HG03060 (cell line): ENCODE measurements at regions not wholly inside any gene's neighbourhood (a gene's known extent, or its start where the extent isn't known, plus 50 kb on each side); places are given as distances from the start of the nearest gene placed in this dataset.
"Not testable (repeated sequence)": the region's sequence is repeated elsewhere in the genome, so short reads cannot be mapped to it uniquely, and the experiment has no call there.

Source experiments
- ATAC-seq: cut with Tn5 transposase; IDR thresholded peaks from one replicate; pipeline ENCODE4 v1.9.1; 2021; ENCODE audit warnings: low read depth, moderate number of reproducible peaks; ENCODE audit not compliant: unreplicated experiment

GRCh38 chr10:3662775-3663174 is 122.2 kb downstream of the KLF6 start:
- no peak for ATAC-seq

- no peak for ATAC-seq
Measured at GRCh38 chr10:3661271-3661670, 123.7 kb downstream of the KLF6 start.

GRCh38 chr10:3660753-3661152 is 124.3 kb downstream of the KLF6 start:
- no peak for ATAC-seq

GRCh38 chr10:3659203-3659917 is 125.6 kb downstream of the KLF6 start:
- no peak for ATAC-seq

DNA sequence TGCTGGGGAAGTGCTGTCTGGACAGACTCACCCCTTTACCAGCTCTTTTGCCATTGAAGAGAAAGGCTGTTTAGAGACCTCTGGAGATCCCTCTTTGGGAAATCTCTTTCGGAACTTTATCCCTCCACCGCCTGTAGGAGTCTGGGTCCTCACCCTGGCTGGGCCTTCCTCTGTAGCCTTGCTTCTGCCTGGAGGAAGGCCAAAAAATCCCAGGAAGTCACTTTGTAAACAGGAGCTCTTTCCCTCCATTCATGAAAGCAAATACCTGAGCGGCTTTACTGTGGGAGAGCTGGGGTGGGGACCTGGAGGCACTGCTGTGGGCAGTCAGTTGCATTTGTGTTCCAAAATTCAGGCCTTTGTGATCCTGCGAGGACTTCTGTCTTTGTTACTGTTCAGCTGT is 126.2 kb downstream of the KLF6 start:
- ATAC-seq, result no peak

DNA sequence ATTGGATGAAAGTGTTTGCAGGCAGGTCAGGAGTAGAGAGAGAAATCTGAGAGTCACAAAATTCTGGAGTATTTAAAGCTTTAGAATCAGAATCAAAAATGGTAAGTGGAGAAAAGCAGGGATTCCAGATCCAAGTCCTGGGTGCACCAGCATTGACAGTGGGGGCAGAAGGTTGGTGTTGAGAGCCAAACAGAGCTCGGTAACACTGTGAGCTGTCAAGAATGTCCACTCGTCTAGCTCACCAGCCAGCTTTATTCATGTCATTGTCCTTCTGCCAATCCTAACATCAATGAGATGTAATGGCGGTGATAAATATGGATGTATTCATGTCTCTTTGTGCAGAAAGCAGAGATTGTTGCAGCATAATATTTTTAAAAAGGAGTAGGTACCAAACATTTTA is 128.8 kb downstream of the KLF6 start:
- no peak for ATAC-seq

GRCh38 chr10:3655528-3655927 is 129.5 kb downstream of the KLF6 start:
- no peak for ATAC-seq

GRCh38 chr10:3654980-3655379 is 130.0 kb downstream of the KLF6 start:
- ATAC-seq, result no peak

- no peak for ATAC-seq
Measured at GRCh38 chr10:3654496-3654895, 130.5 kb downstream of the KLF6 start.

- not testable (repeated sequence) for ATAC-seq
Measured at GRCh38 chr10:3653303-3653702, 131.7 kb downstream of the KLF6 start.

GRCh38 chr10:3652886-3653285 is 132.1 kb downstream of the KLF6 start:
- no peak for ATAC-seq

DNA sequence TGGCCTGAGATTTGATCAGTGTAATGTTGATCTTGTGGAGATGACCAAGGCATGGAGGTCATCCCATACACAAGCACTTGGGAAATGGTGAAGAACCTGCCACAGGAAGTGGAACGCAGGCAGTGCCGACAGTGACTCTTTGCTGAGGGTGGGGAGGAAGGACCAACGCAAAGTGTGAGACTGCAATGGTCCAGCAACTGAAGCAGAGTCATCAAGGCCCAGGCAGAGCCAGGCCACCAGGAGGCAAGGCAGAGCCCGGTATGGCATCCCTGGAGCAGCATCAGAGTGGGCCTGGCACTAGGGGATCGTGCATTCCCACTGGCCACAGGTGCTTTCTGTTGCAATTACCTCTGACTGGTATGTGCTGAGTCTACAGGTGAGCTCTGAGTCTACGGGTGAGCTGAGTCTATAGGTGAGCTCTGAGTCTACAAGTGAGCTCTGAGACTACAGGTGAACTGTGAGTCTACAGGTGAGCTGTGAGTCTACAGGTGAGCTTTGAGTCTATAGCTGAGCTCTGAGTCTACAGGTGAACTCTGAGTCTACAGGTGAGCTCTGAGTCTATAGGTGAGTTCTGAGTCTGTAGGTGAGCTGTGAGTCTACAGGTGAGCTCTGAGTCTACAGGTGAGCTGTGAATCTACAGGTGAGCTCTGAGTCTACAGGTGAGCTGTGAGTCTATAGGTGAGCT is 132.9 kb downstream of the KLF6 start:
- no peak for ATAC-seq

GRCh38 chr10:3648576-3648975 is 136.4 kb downstream of the KLF6 start:
- ATAC-seq, result no peak

DNA sequence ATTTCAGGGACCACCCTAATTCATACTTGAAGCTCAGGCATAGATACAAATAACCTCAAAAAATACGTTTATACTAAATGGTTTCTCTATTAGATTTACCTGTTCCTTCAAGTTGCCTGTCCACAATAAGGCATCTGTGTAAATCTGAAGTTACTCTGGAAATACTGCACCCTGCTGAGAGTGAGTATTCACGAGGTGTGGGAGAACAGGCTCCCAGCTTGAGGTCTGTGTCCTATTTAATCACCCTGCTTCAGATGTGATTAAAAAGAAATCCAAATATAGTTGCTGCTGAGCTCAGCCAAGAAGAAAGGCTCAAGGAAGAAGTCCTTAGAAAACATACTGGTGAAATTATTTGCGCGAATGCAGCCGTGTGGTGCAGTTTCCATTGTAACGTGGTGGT is 136.8 kb downstream of the KLF6 start:
- no peak for ATAC-seq

GRCh38 chr10:3647074-3647473 is 137.9 kb downstream of the KLF6 start:
- ATAC-seq, result peak; percentile 82

- ATAC-seq, result no peak
Measured at GRCh38 chr10:3645406-3645805, 139.6 kb downstream of the KLF6 start.

- ATAC-seq, result no peak
Measured at GRCh38 chr10:3640816-3641215, 144.2 kb downstream of the KLF6 start.

GRCh38 chr10:3639546-3639945 is 145.5 kb downstream of the KLF6 start:
- no peak for ATAC-seq

- ATAC-seq, result no peak
Measured at GRCh38 chr10:3636356-3637181, 148.4 kb downstream of the KLF6 start.

DNA sequence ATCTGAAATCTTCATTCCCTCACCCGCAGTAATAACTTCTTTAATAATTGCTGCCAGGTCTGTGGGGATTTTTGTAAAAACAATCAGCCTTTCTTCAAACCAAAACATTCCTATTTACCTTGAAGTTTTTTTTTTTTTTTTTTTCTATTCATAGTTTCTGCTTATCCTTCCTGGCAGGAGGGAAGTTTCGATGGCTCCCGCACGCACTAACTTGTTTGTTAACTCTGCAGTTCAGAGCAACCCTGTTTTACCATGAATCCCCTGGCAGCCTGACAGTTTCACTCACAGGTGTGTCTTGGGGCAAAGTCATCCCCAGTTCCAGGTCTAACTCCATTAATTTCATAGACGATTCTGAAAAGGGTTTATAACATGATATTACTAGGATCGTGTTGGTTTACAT is 149.3 kb downstream of the KLF6 start:
- no peak for ATAC-seq

DNA sequence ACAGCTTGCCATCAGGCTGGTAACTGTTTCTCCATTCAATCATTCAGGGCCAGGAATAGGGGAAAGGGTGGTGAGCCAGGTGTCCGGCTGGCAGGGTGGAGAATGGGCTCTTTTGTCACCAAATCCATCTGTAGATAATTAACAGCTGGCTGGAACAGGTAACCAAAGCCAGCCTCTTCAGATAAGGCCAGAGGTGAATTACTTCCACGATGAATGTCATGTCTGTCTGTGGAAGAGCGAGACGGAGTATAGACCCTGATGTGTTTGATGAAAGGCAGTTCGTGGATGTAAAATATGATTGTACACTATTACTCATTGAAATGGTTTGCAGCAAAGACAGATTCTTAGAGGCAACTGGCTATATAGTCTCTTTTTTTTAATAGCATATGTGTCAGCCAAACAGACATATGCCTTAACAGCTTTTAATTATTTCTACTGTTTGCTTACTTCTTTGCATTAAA is 149.8 kb downstream of the KLF6 start:
- no peak for ATAC-seq
